Right lobe of liver (tissue), 6 donors: ENCODE measurements at regions not wholly inside any gene's neighbourhood (a gene's known extent, or its start where the extent isn't known, plus 50 kb on each side); places are given as distances from the start of the nearest gene placed in this dataset.

Experiments used
- ATAC-seq, 4 donors: fragments of 200-7000 bp; cut with Tn5 transposase; one replicate each; pipeline ENCODE4 v1.9.1; 2020; ENCODE audit warnings: mild to moderate bottlenecking in 4 of 4, moderate library complexity in 4 of 4
- DNase-seq, 3 donors: peaks; one replicate each; pipeline ENCODE4 v3.0.0-alpha.2; 2020
- H3K27ac ChIP-seq, 3 donors: fragments of 200-600 bp; one replicate each; pipeline ENCODE4 v1.8.0; 2022
- H3K27me3 ChIP-seq, 2 donors: fragments of 200-600 bp; one replicate each; pipeline ENCODE4 v1.8.0; 2022
- H3K36me3 ChIP-seq, 4 donors: fragments of 200-600 bp; sonication (generic) in 1 of 4; one replicate each; pipeline versions ENCODE4 v1.5.1 to v1.8.0; 2017 to 2022; ENCODE audit warnings: control low read depth in 1 of 4
- H3K4me1 ChIP-seq, 4 donors: fragments of 200-600 bp; sonication (generic) in 1 of 4; one replicate each; pipeline versions ENCODE4 v1.5.1 to v1.8.0; 2017 to 2022; ENCODE audit warnings: control low read depth in 1 of 4
- H3K4me3 ChIP-seq, 3 donors: fragments of 200-600 bp; one replicate each; pipeline ENCODE4 v1.8.0; 2022
- H3K9me3 ChIP-seq, 4 donors: fragments of 200-600 bp; sonication (generic) in 1 of 4; one replicate each; pipeline versions ENCODE4 v1.5.1 to v1.8.0; 2017 to 2022; ENCODE audit warnings: control low read depth in 1 of 4
- POLR2A ChIP-seq: fragments of 450-650 bp; IDR thresholded peaks from one replicate; pipeline ENCODE4 v1.6.1; 2017; ENCODE audit warnings: antibody characterized with exemption, mild to moderate bottlenecking
- WGBS: methylation state at CpG from one replicate; pipeline ENCODE4 v1.1.6; 2018; ENCODE audit warnings: low coverage, low lambda C conversion rate; ENCODE audit not compliant: insufficient coverage; ENCODE audit errors: missing lambda C conversion rate; 5-methylcytosine and 5-hydroxymethylcytosine counted together
- intact Hi-C, 2 donors: fragments of 100-400 bp; cut with DNase I; formaldehyde crosslinking; loops; one replicate each; pipeline versions ENCODE4 v1.11.2 to v1.14.1; 2022
- TF ChIP-seq, protein P1 (sequence below), 4 donors: fragments of 200-600 bp in 3 of 4; fragments of 450-650 bp in 1 of 4; IDR thresholded peaks; one replicate each; pipeline versions ENCODE4 v1.5.1 to v1.8.0; 2016 to 2022; ENCODE audit warnings: antibody characterized with exemption in 4 of 4, mild to moderate bottlenecking in 2 of 4
- donor health status: DM: no; HTN: yes; CAD: no.
- donor health status: DM: no; HTN: no; CAD: no.
- donor health status: DM: no; HTN: no; CAD: no.
- donor health status: DM: no; HTN: yes; CAD: no.
- donor health status: DM: no; HTN: yes; CAD: no.

DNA sequence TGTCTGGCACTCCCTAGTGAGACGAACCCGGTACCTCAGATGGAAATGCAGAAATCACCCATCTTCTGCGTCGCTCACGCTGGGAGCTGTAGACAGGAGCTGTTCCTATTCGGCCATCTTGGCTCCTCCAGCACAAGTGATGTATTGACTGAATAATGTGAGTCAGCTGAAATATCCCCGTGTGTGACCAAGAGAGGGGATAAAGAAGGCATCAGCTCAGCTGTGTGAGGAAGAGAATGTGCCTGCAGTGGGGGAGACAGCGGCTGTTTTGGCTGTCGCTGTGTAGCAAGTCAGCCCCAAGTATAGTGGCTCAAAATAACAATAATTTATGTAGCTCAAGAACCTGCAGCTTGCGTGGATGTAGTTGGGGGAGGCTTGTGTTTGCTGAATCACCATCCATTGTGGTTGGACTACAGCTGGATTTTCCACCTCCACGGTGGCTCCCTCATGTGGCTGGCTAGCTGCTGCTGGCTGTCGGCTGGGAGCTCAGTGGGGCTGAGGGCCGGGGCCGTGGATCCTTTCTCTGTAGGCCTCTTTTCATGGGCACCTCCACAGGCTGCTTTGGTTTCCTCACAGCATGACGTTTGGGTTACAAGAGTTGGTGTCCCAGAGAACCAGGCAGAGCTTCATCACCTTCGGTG, 434.5 kb downstream of the CCSER2 start:
- Histone ChIP-seq H3K9me3 (no peaks in the 10 kb centered on the region), H3K27me3 (no peaks in the 10 kb centered on the region), H3K4me1 (peaks cover 0 to 6% (median 3%) of the 10 kb centered on the region in 4 donors), H3K27ac (no peak overlapping the region), H3K36me3 (no peaks in the 10 kb centered on the region), H3K4me3 (peak overlapping the region in 1 of 3 donors; percentile 14)
- ATAC-seq (peak in 1 of 4 donors; percentile 18), DNase-seq (no peak)
- 75% methylated on average over 7 of the region's 16 CpGs for whole genome bisulfite sequencing
- intact Hi-C loops: no loop called here
- TF ChIP-seq, protein P1, sequence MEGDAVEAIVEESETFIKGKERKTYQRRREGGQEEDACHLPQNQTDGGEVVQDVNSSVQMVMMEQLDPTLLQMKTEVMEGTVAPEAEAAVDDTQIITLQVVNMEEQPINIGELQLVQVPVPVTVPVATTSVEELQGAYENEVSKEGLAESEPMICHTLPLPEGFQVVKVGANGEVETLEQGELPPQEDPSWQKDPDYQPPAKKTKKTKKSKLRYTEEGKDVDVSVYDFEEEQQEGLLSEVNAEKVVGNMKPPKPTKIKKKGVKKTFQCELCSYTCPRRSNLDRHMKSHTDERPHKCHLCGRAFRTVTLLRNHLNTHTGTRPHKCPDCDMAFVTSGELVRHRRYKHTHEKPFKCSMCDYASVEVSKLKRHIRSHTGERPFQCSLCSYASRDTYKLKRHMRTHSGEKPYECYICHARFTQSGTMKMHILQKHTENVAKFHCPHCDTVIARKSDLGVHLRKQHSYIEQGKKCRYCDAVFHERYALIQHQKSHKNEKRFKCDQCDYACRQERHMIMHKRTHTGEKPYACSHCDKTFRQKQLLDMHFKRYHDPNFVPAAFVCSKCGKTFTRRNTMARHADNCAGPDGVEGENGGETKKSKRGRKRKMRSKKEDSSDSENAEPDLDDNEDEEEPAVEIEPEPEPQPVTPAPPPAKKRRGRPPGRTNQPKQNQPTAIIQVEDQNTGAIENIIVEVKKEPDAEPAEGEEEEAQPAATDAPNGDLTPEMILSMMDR (IDR thresholded peaks at IDR 0.05): no peak
- TF ChIP-seq POLR2A: no peak

DNA sequence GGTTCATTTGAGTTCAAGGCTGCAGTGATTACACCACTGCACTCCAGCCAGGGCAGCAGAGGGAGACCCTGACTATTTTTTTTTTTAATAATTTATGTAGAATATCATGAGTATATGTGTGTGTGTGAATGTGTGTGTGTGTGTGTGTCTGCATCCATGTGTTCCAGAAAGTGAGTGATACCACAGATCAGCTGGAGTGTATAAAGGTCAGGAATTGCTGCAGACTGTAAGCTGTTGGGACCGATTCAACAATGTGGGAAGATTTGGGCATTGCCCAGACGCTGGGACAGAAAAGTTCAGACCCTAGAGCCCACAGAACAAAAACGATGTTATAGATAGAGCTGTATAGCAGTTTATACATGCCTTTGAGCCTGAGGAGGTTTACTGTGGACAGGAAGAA, 435.6 kb downstream of the CCSER2 start:
- H3K36me3 ChIP-seq: no peaks in the 10 kb centered on the region
- TF ChIP-seq POLR2A: no peak
- TF ChIP-seq, protein P1 (IDR thresholded peaks at IDR 0.05): no peak
- H3K27ac ChIP-seq: no peak overlapping the region
- no peak overlapping the region for H3K4me3 ChIP-seq
- DNase-seq (no peak), ATAC-seq (peak; percentile 41 to 66 (median 53))
- no peaks in the 10 kb centered on the region for H3K9me3 ChIP-seq
- WGBS: 37% methylated on average over 3 of the region's 3 CpGs
- intact Hi-C loops: no loop called here
- H3K27me3 ChIP-seq: no peaks in the 10 kb centered on the region
- peaks cover 0 to 6% (median 3%) of the 10 kb centered on the region in 4 donors for H3K4me1 ChIP-seq

DNA sequence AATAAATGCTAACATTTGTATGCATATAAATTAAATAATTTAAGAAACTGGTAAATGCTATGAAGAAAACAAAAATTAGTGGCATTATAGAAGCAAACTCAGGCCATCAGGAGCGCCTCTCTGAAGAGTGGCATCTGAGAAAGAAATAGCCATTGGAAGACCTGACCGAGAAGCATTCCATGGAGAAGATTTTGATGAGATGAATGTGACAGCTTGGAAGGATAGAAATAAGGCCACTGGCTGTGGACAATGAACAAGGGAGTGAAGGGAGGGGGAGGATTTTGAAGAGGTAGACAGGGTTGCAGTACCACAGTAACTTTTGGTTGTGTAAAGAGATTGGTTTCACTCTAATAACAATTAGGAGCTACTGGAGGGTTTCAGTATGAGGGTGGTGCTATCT, 436.7 kb downstream of the CCSER2 start:
- no peaks in the 10 kb centered on the region for H3K9me3 ChIP-seq
- TF ChIP-seq POLR2A: no peak
- TF ChIP-seq, protein P1 (IDR thresholded peaks at IDR 0.05): no peak
- H3K36me3 ChIP-seq: no peaks in the 10 kb centered on the region
- no peaks in the 10 kb centered on the region for H3K27me3 ChIP-seq
- DNase-seq: no peak
- peak overlapping the region in 1 of 3 donors; percentile 41 for H3K27ac ChIP-seq
- no peak overlapping the region for H3K4me3 ChIP-seq
- intact Hi-C loops: no loop called here
- peak in 1 of 4 donors; percentile 5 for ATAC-seq
- H3K4me1 ChIP-seq: peaks cover 0 to 6% (median 3%) of the 10 kb centered on the region in 4 donors
- 100% methylated on average over 2 of the region's 2 CpGs for WGBS

DNA sequence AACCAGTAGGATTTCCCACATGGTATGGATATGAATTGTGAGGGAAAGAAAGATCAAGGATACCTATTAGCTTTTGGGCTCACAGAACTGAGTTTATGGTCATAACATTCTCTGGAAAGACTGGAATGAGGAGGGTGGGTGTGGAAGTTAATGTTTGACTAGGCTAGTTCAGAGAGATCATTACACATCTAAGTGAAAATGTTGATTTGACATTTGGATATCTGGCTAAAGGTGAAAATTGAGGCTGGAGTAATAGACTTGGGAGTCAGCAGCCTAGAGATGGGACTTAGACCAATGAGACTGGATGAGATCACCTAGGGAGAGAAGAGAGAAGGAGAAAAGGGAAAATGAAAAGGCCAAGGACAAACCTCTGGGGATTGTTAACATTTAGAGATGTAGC, 437.3 kb downstream of the CCSER2 start:
- H3K4me3 ChIP-seq: no peak overlapping the region
- H3K27me3 ChIP-seq: no peaks in the 10 kb centered on the region
- DNase-seq (no peak), ATAC-seq (peak; percentile 59 to 84 (median 72))
- H3K36me3 ChIP-seq: no peaks in the 10 kb centered on the region
- TF ChIP-seq, protein P1 (IDR thresholded peaks at IDR 0.05): no peak
- TF ChIP-seq POLR2A: no peak
- peak overlapping the region in 2 of 3 donors; percentile 24 to 39 for H3K27ac ChIP-seq
- no peaks in the 10 kb centered on the region for H3K9me3 ChIP-seq
- intact Hi-C loops: no loop called here
- H3K4me1 ChIP-seq: peaks cover 0 to 6% (median 3%) of the 10 kb centered on the region in 4 donors

DNA sequence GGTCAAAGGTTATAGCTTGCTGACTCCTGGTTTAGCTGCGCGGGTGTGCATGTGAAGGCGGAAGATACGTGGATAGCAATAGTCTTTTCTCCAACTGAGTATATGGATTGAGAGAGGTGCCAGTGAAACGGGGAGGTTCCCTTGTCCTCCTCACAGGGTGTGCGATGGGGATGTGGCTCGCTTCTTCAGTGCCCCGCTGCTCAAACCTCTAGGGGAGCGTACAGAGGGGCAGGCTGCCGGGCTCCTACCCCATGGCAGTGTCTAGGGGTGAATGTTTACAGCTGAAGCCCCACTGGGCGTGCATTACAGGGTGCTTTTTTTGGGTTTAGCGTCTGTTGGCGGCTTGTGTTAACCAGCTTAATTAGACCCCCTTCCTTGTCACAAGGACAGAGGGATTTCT, 438.5 kb downstream of the CCSER2 start:
- H3K4me3 ChIP-seq: no peak overlapping the region
- H3K9me3 ChIP-seq: no peaks in the 10 kb centered on the region
- 100% methylated on average over 4 of the region's 13 CpGs for WGBS
- H3K36me3 ChIP-seq: no peaks in the 10 kb centered on the region
- intact Hi-C loops: no loop called here
- no peaks in the 10 kb centered on the region for H3K27me3 ChIP-seq
- DNase-seq: no peak
- no peak for TF ChIP-seq POLR2A
- TF ChIP-seq, protein P1 (IDR thresholded peaks at IDR 0.05): no peak
- no peak for ATAC-seq
- peaks cover 0 to 6% (median 3%) of the 10 kb centered on the region in 4 donors for H3K4me1 ChIP-seq
- H3K27ac ChIP-seq: no peak overlapping the region
